ENCODE measurements at regions not wholly inside any gene's neighbourhood (a gene's known extent, or its start where the extent isn't known, plus 50 kb on each side); places are given as distances from the start of the nearest gene placed in this dataset.

GRCh38 chr2:134035605-134036370, 218.1 kb upstream of the MGAT5 start:
- ChIA-PET POLR2A (ENCODE audit: partially characterized antibody) (no interaction called here), CTCF (ENCODE audit: partially characterized antibody) (interaction anchor here (1.1 kb wide), 1 partner anchor 376 kb away, joined by 3 read pairs; no protein-coding TSS in a partner anchor)
- no peak for FAIRE-seq
- H4K20me1 ChIP-seq (replicated peaks in 1 of 2; ENCODE audit: control insufficient read depth in 1 of 2, insufficient read depth in 2 of 2, low read length in 2 of 2): no peaks in the 10 kb centered on the region
- DNase-seq (ENCODE audit: low read depth in 1 of 2, low spot score in 2 of 2): no peak
- no peak overlapping the region for H3K4me3 ChIP-seq (ENCODE audit: extremely low read depth in 1 of 4, insufficient read depth in 2 of 4, low read depth in 3 of 4, low read length in 4 of 4)
- no peak overlapping the region for H3K18ac ChIP-seq (ENCODE audit: extremely low read depth, low read length)
- H3K56ac ChIP-seq (replicated peaks; ENCODE audit: insufficient read length, low read depth, low read length): no peak overlapping the region
- 83% methylated on average over 5 of the region's 5 CpGs; no CpG with 5 or more reads in 1 of the 2 experiments for WGBS, 2 experiments (ENCODE audit: extremely low coverage in 1 of 2, insufficient coverage in 1 of 2, insufficient read length in 1 of 2, insufficient replicate concordance in 2 of 2, low coverage in 1 of 2, low lambda C conversion rate in 2 of 2, missing lambda C conversion rate in 1 of 2)
- no peak overlapping the region for H3K4ac ChIP-seq (replicated peaks; ENCODE audit: insufficient read length, low read depth, low read length)
- no peak overlapping the region for H3K14ac ChIP-seq (ENCODE audit: insufficient read length)
- H3K79me2 ChIP-seq (ENCODE audit: control insufficient read depth in 1 of 2, insufficient read depth in 2 of 2, low read length in 2 of 2): no peaks in the 10 kb centered on the region
- no peak overlapping the region for H4K91ac ChIP-seq (replicated peaks; ENCODE audit: insufficient read length, low read length)
- no peaks in the 10 kb centered on the region for H3K23me2 ChIP-seq (ENCODE audit: low read depth, low read length)
- H3K79me1 ChIP-seq (ENCODE audit: low read depth, low read length): no peaks in the 10 kb centered on the region
- no peak overlapping the region for H2BK12ac ChIP-seq (ENCODE audit: low read depth, low read length)
- H3K23ac ChIP-seq (ENCODE audit: insufficient read length): no peak overlapping the region
- H2AFZ ChIP-seq (ENCODE audit: low read length): no peak overlapping the region
- no peak overlapping the region for H4K8ac ChIP-seq (ENCODE audit: extremely low read depth, insufficient read depth, low read length)
- no peak overlapping the region for H2AK5ac ChIP-seq (ENCODE audit: low read depth, low read length)
- H2BK15ac ChIP-seq (ENCODE audit: low read length): no peak overlapping the region
- no peak overlapping the region for H3K27ac ChIP-seq (ENCODE audit: low read depth, low read length)
- peaks cover 6 to 12% of the 10 kb centered on the region in 2 experiments for H3K9me3 ChIP-seq (ENCODE audit: insufficient read depth in 2 of 2, low read depth in 1 of 2, low read length in 1 of 2)
- H4K5ac ChIP-seq (ENCODE audit: insufficient read length, low read depth, low read length): no peak overlapping the region
- no peak overlapping the region for H2BK120ac ChIP-seq (replicated peaks; ENCODE audit: low read depth, low read length)
- H2BK5ac ChIP-seq (ENCODE audit: low read depth, low read length): no peak overlapping the region
- no peaks in the 10 kb centered on the region for H3K27me3 ChIP-seq (replicated peaks in 1 of 4; ENCODE audit: control insufficient read depth in 3 of 4, extremely low read depth in 1 of 4, insufficient read depth in 3 of 4, low read length in 3 of 4)
- H3K36me3 ChIP-seq (ENCODE audit: control insufficient read depth in 2 of 4, insufficient read depth in 4 of 4, low read length in 3 of 4): no peaks in the 10 kb centered on the region
- no peak overlapping the region for H2BK20ac ChIP-seq (ENCODE audit: low read length)
- H3K4me1 ChIP-seq (replicated peaks in 1 of 4; ENCODE audit: control insufficient read depth in 3 of 4, insufficient read depth in 4 of 4, low read length in 3 of 4): no peaks in the 10 kb centered on the region
- no peak overlapping the region for H3K4me2 ChIP-seq (ENCODE audit: insufficient read depth in 1 of 2, low read depth in 2 of 2, low read length in 2 of 2)
- no peak overlapping the region for H3K9ac ChIP-seq (replicated peaks in 1 of 4; ENCODE audit: extremely low read depth in 1 of 4, low read depth in 3 of 4, low read length in 3 of 4)
- TF ChIP-seq TCF12 (IDR thresholded peaks at IDR 0.05; ENCODE audit: low read depth, low read length) (no peak), CHD1 (IDR thresholded peaks at IDR 0.05; ENCODE audit: low read depth, low read length) (no peak), CBX5 (IDR thresholded peaks at IDR 0.05; ENCODE audit: low read depth, low read length) (no peak), EP300 (IDR thresholded peaks at IDR 0.05; ENCODE audit: borderline replicate concordance in 1 of 2, low read depth in 2 of 2, low read length in 2 of 2) (no peak), POLR2A (IDR thresholded peaks at IDR 0.05; ENCODE audit: control extremely low read depth in 1 of 2, low read depth in 2 of 2, low read length in 2 of 2) (no peak), MAFK (IDR thresholded peaks at IDR 0.05; ENCODE audit: low read depth, low read length) (no peak), SAP30 (IDR thresholded peaks at IDR 0.05; ENCODE audit: insufficient read depth, insufficient replicate concordance, low read length) (no peak), SIN3A (conservative IDR thresholded peaks at IDR 0.05 in 1 of 2, IDR thresholded peaks at IDR 0.05 in 1 of 2; ENCODE audit: low read depth in 1 of 2, low read length in 2 of 2) (no peak), KDM1A (IDR thresholded peaks at IDR 0.05; ENCODE audit: borderline replicate concordance, low read length) (no peak)
- TF ChIP-seq, protein P1, sequence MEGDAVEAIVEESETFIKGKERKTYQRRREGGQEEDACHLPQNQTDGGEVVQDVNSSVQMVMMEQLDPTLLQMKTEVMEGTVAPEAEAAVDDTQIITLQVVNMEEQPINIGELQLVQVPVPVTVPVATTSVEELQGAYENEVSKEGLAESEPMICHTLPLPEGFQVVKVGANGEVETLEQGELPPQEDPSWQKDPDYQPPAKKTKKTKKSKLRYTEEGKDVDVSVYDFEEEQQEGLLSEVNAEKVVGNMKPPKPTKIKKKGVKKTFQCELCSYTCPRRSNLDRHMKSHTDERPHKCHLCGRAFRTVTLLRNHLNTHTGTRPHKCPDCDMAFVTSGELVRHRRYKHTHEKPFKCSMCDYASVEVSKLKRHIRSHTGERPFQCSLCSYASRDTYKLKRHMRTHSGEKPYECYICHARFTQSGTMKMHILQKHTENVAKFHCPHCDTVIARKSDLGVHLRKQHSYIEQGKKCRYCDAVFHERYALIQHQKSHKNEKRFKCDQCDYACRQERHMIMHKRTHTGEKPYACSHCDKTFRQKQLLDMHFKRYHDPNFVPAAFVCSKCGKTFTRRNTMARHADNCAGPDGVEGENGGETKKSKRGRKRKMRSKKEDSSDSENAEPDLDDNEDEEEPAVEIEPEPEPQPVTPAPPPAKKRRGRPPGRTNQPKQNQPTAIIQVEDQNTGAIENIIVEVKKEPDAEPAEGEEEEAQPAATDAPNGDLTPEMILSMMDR (IDR thresholded peaks at IDR 0.05; ENCODE audit: control extremely low read depth in 1 of 3, insufficient read depth in 1 of 3, low read depth in 1 of 3, low read length in 3 of 3): no peak

Measured in H1 (cell line).